ENCODE measurements at regions not wholly inside any gene's neighbourhood (a gene's known extent, or its start where the extent isn't known, plus 50 kb on each side); places are given as distances from the start of the nearest gene placed in this dataset.

- no peak for TF ChIP-seq TP53 (CRISPR knock-in tag; IDR thresholded peaks at IDR 0.05)
- no peak for TF ChIP-seq MYBL2 (CRISPR knock-in tag; IDR thresholded peaks at IDR 0.05)
- TF ChIP-seq GRHL2 (CRISPR knock-in tag; IDR thresholded peaks at IDR 0.05; ENCODE audit: insufficient replicate concordance, severe bottlenecking), result no peak
- no peak for TF ChIP-seq OVOL2 (CRISPR knock-in tag; IDR thresholded peaks at IDR 0.05; ENCODE audit: borderline replicate concordance)
- no peak for TF ChIP-seq SP1 (CRISPR knock-in tag; conservative IDR thresholded peaks at IDR 0.05)
- TF ChIP-seq ARID4B (CRISPR knock-in tag; IDR thresholded peaks at IDR 0.05; ENCODE audit: borderline replicate concordance), result no peak
- TF ChIP-seq EMX1 (CRISPR knock-in tag; IDR thresholded peaks at IDR 0.05), result no peak
These were observed 318.1 kb upstream of the NECTIN3 start (continued) for GRCh38 chr3:110753516-110753915.

- H3K27me3 Mint-ChIP-seq (ENCODE audit: low read depth), result no peaks in the 10 kb centered on the region
- no peaks in the 10 kb centered on the region; the same call in 1 of the 2 replicates for H3K36me3 Mint-ChIP-seq
- peaks cover 56% of the 10 kb centered on the region for H3K4me1 Mint-ChIP-seq
- ATAC-seq (peak; percentile 29; the same call in 1 of the 2 replicates), DNase-seq (ENCODE audit: low spot score) (no peak)
- CTCF ChIA-PET, result no interaction called here
- H3K27ac Mint-ChIP-seq, result peak overlapping the region; percentile 19; the same call in 1 of the 2 replicates
- POLR2A ChIA-PET, result no interaction called here
- TF ChIP-seq STAT6 (CRISPR knock-in tag; conservative IDR thresholded peaks at IDR 0.05; ENCODE audit: low read depth) (no peak), MLX (CRISPR knock-in tag; IDR thresholded peaks at IDR 0.05) (no peak), ZNF317 (CRISPR knock-in tag; IDR thresholded peaks at IDR 0.05; ENCODE audit: borderline replicate concordance, low read depth) (0 out of 2 replicates have a peak, but pooled peaks have one; percentile 58)
- no peak overlapping the region for H3K4me3 Mint-ChIP-seq
- H3K9me3 Mint-ChIP-seq, result peaks cover 6% of the 10 kb centered on the region
These were observed 317.3 kb upstream of the NECTIN3 start for GRCh38 chr3:110754212-110754916.

- Mint-ChIP-seq H3K27me3 (ENCODE audit: low read depth) (no peaks in the 10 kb centered on the region), H3K9me3 (peaks cover 6% of the 10 kb centered on the region), H3K4me1 (peaks cover 49% of the 10 kb centered on the region), H3K27ac (peak overlapping the region; percentile 74), H3K36me3 (no peaks in the 10 kb centered on the region; the same call in 1 of the 2 replicates), H3K4me3 (no peak overlapping the region)
- DNase-seq (ENCODE audit: low spot score), result no peak
- TF ChIP-seq ATF1 (CRISPR knock-in tag; IDR thresholded peaks at IDR 0.05), result no peak
- no peak for TF ChIP-seq ATF3 (CRISPR knock-in tag; conservative IDR thresholded peaks at IDR 0.05)
- TF ChIP-seq NR1H2 (CRISPR knock-in tag; IDR thresholded peaks at IDR 0.05), result no peak
- no peak for TF ChIP-seq ETV6 (CRISPR knock-in tag; IDR thresholded peaks at IDR 0.05)
- no peak for TF ChIP-seq ZNF263 (CRISPR knock-in tag; IDR thresholded peaks at IDR 0.05; ENCODE audit: low read depth)
- TF ChIP-seq EMX1 (CRISPR knock-in tag; IDR thresholded peaks at IDR 0.05), result no peak
- no peak for TF ChIP-seq ZNF232 (CRISPR knock-in tag; IDR thresholded peaks at IDR 0.05)
- no peak for TF ChIP-seq TEAD1 (CRISPR knock-in tag; IDR thresholded peaks at IDR 0.05)
- no peak for TF ChIP-seq ZNF512 (CRISPR knock-in tag; IDR thresholded peaks at IDR 0.05; ENCODE audit: borderline replicate concordance)
- no peak for TF ChIP-seq ZNF396 (CRISPR knock-in tag; IDR thresholded peaks at IDR 0.05; ENCODE audit: borderline replicate concordance)
- peak; percentile 33; the same call in 1 of the 2 replicates for ATAC-seq
- POLR2A ChIA-PET, result no interaction called here
- CTCF ChIA-PET, result no interaction called here
These were observed 316.3 kb upstream of the NECTIN3 start for GRCh38 chr3:110755345-110755744.

Measured in WTC11 (cell line).